T-helper 2 cell (primary cell): ENCODE measurements at regions not wholly inside any gene's neighbourhood (a gene's known extent, or its start where the extent isn't known, plus 50 kb on each side); places are given as distances from the start of the nearest gene placed in this dataset.
"Not testable (repeated sequence)": the region's sequence is repeated elsewhere in the genome, so short reads cannot be mapped to it uniquely, and the experiment has no call there.

Source experiments
- DNase-seq, 5 experiments: peaks; one replicate each; pipeline versions ENCODE4 v3.0.0 to v3.0.0-alpha.2; 2012 to 2022

DNA sequence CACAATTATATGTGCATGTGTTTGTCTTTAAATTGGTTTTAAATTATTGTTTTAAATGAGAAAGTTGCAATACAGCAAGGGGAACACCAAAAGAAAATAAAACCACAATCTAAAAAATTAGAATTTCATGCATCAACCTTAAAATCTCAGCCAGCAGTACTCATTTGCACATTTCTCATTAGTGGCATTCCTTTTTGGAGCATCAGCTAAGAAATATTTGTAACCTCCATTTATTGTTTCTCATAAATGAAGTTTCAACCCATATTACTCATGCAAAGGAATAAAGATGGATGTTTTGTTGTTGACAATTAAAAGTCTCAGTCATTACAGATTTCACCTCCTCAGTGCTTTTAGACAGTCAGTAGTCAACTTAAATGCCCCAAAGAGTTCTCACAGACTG lies 160.1 kb downstream of the TBX15 start:
- DNase-seq, result no peak

GRCh38 chr1:118827636-118828035 lies 160.5 kb downstream of the TBX15 start:
- no peak for DNase-seq

DNA sequence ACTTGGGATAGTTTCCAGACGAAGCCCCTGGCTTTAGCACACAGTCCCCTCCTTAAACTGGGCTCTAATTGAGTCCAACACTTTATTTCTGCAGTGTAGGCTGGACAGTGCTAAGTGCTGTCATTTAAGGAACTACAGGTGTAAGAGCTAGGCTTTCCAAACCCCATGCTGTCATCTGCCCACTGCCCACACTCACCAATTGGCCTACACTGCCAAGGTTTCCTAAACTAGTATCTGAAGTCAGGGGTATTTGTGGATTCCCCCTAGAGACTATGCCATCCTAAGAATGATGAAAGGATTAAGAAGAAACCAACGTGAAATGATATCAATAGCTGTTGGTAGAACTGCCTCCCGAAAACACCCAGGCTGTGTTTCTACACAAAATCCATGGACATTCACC lies 160.9 kb downstream of the TBX15 start:
- DNase-seq, result no peak

- DNase-seq, result no peak
Measured at GRCh38 chr1:118826669-118827068, 161.5 kb downstream of the TBX15 start.

GRCh38 chr1:118825619-118826018 lies 162.5 kb downstream of the TBX15 start:
- no peak for DNase-seq

GRCh38 chr1:118821801-118822200 lies 166.3 kb downstream of the TBX15 start:
- DNase-seq, result no peak

DNA sequence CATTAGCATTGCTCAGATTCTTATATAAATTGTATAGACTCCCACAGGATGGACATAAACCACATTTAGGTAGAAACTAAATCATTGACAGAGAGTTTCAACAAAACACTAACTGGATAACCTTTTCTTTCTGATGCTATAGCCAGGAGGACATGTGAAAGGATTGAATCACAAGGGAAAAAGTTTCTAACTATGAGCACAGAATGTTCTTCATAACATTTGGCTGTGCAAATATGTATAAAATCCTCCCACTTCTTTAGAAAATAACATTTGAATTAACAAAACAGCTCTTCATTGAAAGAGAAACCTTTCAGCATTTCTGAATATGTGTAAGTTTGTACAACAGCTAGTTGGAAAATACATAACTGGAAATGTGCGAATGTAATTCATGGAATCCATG lies 167.3 kb downstream of the TBX15 start:
- DNase-seq, result no peak

- DNase-seq, result no peak
Measured at GRCh38 chr1:118815909-118816308, 172.2 kb downstream of the TBX15 start.

- DNase-seq, result no peak
Measured at GRCh38 chr1:118812555-118812954, 175.6 kb downstream of the TBX15 start.

DNA sequence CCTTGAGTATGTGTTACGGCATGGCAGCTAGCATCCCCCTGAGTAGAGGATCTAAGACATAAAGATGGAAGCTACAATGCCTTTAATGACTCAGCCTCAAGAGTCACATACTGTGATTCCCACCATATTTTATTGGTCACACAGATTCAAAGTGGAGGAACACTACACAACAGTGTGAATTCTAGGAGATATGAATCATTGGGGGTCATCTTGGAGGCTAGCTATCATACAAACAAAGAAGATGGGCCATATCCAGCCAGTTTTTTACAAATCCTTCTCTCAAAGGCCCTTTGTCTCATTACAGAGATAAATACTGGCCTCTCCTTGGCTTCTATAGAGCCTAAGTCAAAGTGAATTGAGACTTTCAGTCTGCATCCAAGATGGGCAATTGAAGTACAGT lies 177.0 kb downstream of the TBX15 start:
- DNase-seq, result no peak

GRCh38 chr1:118809586-118809985 lies 178.6 kb downstream of the TBX15 start:
- no peak for DNase-seq

DNA sequence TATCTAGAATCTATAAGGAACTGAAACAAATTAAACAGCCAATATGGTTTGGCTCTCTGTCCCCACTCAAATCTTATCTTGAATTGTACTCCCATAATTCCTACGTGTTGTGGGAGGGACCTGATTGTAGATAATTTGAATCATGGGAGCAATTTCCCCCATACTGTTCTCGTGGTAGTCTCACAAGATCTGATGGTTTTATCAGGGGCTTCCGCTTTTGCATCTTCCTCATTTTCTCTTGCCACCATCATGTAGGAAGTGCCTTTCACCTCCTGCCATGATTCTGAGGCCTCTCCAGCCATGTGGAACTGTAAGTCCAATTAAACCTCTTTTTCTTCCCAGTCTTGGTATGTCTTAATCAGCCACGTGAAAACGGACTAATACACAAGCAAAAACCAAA lies 185.0 kb downstream of the TBX15 start:
- not testable (repeated sequence) for DNase-seq

GRCh38 chr1:118791094-118791691 lies 196.9 kb downstream of the TBX15 start:
- DNase-seq, result no peak

GRCh38 chr1:118788463-118788862 lies 199.7 kb downstream of the TBX15 start:
- no peak for DNase-seq

DNA sequence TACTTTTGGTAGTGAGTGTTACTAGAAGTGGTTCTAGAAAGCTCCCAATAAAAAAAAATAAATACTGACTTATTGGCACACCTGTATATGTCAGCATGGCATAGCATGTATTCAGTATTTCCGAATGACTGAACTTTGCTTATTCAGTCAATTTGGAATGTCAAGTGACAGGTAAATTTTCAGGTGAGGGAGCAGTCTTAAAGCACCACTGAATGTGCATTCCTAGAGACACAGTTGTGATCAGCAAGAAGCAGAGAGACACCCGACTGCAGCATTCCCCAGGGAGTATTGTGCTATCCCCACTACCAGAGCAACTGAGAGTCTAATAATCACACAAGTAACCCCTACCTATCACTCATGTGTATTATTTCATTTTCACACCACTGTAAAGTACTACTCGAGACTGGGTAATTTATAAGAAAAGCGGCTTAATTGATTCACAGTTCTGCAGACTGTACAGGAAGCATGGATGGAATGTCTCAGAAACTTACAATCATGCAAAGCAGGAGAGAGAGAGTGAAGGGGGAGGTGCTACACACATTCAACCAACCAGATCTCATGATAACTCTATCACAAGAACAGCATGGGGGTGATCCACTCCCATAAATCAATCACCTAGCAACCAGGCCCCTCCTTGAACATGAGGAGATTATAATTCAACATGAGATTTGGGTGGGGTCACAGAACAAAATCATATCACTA lies 201.5 kb downstream of the TBX15 start:
- no peak for DNase-seq

- DNase-seq, result peak in 1 of 5 experiments; percentile 18
Measured at GRCh38 chr1:118785246-118785645, 202.9 kb downstream of the TBX15 start.

DNA sequence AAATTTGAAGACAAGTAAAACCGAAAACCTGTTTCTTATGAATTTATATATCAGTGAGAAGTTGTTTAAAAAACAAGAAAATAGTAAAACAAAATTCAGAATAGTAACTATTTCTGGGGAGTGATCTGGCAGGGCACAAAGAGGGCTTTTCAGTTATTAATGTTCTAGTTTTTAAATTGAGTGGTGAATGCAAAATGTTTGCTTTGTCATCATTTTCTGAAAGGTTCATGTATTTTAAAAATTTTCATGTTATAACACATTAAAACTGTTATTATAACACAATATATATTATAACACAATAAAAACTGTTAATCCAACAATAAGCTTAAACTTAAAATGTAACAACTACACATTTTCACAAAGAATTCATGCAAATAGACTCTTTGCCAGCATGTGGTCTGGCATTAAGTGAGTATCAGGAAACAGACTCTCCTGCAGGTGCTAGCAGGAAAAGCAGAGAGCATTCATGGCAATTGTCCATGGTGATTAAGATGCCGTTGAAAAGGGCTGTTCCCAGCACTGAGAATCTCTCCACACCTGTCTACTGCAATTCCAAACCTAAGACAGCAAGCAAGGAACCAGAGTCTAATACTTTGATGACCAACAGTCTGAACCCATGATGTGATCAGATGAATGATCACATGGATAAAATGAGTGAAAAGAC lies 204.9 kb downstream of the TBX15 start:
- DNase-seq, result no peak

- DNase-seq, result no peak
Measured at GRCh38 chr1:118773656-118774055, 214.5 kb downstream of the TBX15 start.

DNA sequence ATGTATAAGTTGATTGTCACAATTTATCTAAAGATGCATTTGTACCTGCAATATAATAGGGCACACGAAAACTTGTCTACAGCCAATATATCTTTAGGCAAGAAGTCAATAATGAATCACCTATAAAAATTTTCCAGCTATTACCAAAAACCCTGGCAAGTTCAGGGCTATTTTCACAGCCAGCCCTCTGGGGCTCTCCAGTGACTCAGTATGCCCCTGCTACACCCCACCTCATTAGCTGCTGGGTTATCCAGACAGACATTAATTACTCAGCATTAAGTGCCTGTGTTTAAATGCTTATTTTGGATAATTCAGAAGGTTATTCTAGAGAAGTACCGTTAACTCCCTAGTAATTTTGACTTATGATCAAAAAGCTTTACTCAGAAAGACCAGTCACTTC lies 220.2 kb downstream of the TBX15 start:
- no peak for DNase-seq

GRCh38 chr1:118753976-118754375 lies 234.2 kb downstream of the TBX15 start:
- DNase-seq, result no peak

DNA sequence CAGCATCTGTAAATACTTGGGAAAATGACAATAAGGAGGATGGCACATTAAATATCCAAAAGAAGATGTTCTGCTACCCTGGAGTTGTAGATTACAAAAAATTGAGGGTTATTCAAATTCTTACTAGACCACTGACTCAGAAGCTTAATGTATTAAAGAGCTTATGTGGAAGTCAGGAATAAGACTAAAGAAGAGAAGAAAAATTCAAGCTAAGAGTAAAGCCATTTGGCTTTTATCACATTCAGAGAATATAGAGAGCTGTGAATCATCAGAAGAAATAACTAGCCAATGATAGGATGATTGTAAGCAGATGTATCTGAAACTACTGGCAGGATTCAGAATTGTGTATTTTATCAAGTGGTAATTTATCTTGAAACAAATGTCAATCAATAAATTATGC lies 237.0 kb downstream of the TBX15 start:
- DNase-seq, result no peak

DNA sequence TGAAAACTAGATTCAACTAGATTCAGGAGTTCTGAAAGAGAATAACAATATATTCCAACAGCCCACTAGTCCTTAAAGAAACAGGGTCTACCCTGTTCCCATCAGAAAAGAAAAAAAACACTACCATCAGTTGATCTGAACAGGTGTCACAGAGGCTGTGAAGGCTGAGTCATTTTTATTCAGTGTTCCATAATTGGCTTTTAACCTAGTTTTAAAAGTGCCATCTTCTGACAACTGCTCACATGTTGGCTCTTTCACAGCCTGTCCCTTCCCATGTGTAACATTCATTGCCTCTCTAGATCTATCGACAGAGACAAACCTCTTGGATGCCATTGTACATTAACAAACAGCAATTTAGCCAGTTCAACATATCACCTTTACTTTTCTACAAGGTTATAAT lies 243.7 kb downstream of the TBX15 start:
- no peak for DNase-seq

- no peak for DNase-seq
Measured at GRCh38 chr1:118739501-118739900, 248.6 kb downstream of the TBX15 start.

DNA sequence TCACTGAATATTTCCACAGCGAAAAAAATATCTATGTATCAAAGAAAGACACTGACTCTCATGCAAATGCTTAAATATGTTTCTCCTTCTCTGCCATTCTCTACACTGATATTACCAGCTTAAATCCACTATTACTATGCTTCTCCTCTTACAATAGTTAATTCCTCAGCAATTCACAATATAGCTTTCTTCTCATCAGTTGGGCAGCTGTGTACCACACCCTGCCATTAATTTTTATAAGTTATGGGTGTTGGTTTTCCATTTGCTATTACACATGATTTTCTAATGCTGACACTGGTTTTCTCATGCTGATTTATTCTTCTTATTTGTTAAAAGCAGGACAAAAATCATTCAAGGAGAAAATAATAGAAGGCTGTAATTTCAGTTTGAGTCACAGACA lies 251.8 kb downstream of the TBX15 start:
- no peak for DNase-seq
